Fibroblast of skin of left quadriceps (primary cell): ENCODE measurements at regions not wholly inside any gene's neighbourhood (a gene's known extent, or its start where the extent isn't known, plus 50 kb on each side); places are given as distances from the start of the nearest gene placed in this dataset.
"Not testable (repeated sequence)": the region's sequence is repeated elsewhere in the genome, so short reads cannot be mapped to it uniquely, and the experiment has no call there.

Source experiments
- DNase-seq, 2 experiments: peaks; one replicate each; pipeline ENCODE4 v3.0.0-alpha.2; 2013; ENCODE audit warnings: low read depth in 2 of 2

DNA sequence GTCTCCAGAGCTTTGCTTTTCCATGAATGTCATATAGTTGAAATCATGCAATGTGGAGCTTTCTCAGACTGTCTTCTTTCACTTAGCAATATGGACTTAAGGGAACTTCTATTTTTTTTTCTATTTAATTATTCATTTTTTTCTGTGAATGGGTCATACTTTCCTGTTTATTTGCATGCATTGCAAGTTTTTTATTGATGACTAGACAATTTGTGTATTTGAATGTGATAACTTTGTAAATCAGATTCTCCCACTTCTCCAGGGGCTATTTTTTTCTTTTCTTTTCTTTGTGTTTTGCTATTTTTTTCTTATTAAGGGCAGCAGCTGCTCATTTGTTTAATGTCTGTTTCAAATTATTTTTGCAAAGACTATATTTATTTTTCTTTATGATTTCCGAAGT, 1019.8 kb upstream of the ATXN7L3B start:
- DNase-seq = no peak

DNA sequence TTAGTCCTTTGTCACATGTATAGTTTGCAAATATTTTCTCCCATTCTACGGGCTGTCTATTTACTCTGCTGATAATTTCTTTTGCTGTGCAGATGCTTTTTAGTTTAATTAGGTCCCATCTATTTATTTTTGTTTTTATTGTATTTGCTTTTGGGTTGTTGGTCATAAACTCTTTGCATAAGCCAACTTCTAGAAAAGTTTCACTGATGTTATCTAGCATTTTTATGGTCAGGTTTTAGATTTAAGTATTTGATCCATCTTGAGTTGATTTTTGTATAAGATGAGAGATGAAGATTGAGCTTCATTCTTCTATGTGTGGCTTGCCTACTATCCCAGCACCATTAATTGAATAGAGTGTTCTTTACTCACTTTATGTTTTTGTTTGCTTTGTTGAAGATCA, 1008.4 kb upstream of the ATXN7L3B start:
- no peak for DNase-seq

DNA sequence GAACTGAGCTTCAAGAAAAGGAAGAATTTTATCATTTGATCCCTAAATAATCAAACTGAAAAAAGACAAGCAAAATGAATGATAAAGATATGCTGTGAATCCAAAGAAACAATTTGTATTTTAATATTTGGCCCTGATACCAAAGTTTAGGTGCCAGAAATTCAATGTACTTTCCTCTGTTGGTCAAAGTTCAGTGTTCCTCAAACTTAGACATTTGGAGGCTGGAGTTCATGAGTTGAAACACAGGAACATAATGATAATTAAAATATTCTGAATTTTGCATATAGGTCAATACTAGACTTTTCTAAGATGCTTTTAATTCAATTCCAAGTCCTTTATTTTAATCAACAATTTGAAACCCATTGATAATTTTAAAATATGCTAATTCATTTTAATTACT, 1007.7 kb upstream of the ATXN7L3B start:
- no peak for DNase-seq

DNA sequence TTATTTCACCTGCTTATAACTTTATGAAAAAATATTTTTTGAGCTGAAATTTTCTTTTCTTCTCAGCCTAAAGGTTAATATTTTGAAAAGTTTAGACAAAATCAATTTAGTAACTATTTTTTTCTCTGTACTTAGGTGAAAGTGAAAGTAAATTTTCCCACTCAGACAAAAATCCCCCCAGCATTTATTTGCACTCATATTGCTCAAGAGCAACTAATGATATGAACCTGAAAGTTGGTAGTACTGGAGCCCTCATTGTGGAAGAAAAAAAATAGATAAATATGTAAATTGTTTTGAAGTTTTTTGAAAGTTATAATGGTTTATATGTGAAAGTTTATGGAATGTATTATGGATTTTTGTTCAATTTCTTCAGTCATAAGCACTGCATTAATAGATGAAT, 1005.9 kb upstream of the ATXN7L3B start:
- no peak for DNase-seq

DNA sequence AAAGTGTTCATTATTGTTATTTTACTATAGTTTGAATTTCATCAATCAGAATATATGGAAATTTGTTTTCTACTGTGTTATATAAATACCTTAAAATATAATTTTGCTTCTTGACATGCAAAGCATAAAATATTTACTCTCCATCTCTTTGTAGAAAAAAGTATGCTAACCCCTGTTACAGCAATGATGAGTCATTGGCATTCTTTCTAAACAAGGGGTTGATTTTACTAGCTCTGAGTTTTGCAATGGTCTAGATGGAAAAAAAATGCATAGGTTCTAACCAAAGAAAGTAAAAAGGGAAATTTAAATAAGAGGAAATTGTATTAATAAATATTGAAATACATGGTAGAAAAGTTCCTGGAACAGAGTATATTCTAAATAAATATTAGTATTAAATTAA, 990.2 kb upstream of the ATXN7L3B start:
- DNase-seq = no peak

DNA sequence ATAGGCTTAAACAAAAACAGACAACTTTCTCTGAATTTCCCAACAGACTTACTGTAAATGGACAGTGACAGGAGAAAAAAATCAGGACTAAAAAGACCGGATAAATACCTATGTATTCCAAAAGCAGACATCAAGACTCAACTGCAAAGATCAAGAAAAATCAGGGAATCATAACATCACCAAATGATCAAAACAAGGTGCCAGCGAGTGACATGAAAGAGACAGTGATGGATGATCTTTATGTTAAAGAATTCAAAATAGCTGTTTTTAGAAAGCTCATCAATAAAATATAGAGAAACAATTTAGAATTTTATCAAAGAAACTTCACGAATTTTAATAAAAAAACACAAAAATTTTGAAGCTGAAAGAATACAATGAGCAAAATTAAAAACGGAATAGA, 952.5 kb upstream of the ATXN7L3B start:
- no peak for DNase-seq

DNA sequence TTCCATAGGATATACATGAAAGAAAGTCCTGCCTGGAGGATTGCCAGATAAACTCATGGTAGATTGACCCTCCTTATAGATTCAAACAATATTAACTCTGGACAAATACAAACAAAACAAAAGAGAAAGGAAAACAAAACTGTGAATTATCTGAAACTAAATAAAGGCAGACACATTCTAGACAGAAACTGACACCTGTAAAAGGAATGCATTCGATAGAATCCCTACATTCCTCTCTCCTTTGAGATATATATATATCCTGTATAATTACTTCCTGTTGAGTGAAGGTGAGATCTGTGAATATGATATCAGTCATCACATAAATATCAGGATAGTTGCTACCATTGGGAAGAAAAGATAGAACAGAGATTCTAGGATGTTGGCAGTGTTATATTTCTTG, 948.4 kb upstream of the ATXN7L3B start:
- no peak for DNase-seq

DNA sequence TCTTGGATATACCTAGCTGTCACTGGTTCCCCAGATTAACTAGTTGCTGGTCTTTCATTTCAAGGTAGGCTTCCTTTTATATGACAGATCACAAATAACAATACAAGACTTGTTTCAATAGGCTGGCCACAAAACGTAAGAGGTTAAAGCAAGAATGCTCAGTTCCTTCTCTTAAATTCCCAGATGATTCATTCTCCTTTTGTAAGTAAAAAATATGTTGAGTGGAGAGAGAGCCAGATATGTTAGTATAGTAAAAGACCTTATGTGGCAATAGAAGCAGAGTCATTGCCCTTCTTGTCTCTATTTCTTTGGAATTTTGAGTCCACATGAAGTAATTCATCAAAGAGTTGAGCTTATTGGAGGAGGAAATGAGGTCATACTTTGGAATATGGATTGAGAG, 939.0 kb upstream of the ATXN7L3B start:
- no peak for DNase-seq

DNA sequence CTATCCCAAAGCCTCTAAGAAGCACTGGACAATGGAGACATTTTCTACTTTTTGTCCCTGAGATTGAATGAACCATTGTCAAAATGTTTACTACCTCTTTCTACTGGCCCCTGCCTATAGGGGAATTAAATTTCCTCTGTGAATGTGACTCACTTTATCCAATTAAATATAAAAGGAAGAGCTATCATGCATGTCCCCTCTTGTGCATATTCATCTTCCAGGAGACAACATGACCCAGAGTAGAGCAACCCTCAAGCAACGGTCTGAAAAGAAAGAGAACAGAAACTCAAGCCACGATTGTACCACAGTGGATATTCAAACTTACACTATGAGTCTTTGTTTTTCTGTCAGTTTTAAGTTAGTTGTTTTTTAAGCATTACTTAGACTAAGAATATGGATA, 938.4 kb upstream of the ATXN7L3B start:
- DNase-seq = no peak

DNA sequence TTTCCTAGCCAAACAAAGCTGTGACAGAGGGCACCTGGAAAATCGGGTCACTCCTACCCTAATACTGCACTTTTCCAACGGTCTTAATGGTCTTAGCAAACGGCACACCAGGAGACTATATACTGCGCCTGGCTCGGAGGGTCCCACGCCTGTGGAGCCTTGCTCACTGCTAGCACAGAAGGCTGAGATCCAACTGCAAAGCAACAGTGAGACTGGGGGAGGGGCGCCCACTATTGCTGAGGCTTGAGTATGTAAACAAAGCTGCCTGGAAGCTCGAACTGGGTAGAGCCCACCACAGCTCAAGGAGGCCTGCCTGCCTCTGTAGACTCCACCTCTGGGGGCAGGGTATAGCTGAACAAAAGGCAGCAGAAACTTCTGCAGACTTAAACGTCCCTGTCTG, 931.7 kb upstream of the ATXN7L3B start:
- DNase-seq = not testable (repeated sequence)

DNA sequence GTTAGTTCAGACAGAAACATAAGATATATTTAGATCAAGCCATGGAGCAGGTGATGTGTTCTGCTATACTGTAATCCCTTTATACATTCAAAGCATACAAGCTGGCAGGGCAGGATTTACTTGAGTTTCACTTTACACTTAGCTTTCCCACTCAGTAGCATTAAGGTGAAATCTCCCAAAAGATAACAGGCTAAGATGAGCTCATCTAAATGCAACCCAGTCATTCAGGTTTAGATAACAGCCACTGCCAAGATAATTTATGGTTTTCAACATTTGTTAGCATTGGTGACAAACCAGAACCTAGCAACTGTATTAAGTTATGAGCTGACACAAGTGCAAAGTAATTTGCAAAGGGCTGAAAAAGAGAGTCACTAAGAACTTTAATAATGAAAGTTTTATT, 925.1 kb upstream of the ATXN7L3B start:
- no peak for DNase-seq

DNA sequence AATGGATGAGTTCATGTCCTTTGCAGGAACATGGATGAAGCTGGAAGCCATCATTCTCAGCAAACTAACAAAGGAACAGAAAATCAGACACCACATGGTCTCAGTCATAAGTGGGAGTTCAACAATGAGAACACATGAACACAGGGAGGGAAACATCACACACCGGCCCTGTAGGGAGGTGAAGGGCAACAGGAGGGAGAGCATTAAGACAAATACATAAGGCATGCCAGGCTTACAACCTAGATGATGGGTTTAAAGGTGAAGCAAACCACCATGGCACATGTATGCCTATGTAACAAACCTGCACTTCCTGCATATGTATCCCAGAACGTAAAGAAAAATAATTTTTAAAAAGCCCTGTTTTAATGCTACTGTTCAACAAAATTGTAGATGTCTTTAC, 914.2 kb upstream of the ATXN7L3B start:
- DNase-seq = no peak

DNA sequence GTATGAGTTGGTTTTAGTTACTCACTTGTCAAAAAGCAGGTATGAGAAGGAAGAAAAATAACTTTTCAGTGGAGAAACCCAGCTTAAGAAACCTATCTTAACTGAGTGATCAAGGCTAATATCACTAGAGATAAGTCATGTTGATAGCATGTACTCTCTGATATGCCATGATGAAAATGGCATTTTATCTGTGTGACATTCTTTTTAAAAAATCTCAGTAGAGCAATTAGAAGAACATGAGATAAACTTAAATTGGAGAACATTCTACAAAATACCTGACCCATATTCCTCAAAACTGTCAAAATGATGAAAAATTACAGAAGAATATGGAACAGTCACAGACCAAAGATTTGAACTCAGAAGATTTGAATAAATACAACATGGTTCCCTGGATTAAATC, 912.4 kb upstream of the ATXN7L3B start:
- DNase-seq = no peak

DNA sequence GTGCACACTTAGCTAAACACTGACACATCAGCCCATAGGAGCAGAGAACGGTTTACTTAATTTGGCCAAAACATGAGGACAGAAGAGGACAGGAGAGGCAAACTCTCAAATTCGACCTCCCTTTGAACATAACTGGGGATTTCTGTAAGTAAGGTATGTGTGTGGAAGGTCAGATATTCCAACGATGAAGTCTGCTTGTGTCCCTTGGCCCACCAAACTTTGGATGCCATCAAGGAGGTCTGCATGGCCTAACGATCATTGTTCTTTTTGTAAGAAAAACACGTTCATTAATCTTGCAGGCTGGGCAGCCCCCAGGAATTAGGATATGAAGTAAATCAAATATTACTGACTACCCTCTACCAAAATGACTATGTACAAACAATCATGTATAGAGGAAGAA, 908.5 kb upstream of the ATXN7L3B start:
- no peak for DNase-seq

DNA sequence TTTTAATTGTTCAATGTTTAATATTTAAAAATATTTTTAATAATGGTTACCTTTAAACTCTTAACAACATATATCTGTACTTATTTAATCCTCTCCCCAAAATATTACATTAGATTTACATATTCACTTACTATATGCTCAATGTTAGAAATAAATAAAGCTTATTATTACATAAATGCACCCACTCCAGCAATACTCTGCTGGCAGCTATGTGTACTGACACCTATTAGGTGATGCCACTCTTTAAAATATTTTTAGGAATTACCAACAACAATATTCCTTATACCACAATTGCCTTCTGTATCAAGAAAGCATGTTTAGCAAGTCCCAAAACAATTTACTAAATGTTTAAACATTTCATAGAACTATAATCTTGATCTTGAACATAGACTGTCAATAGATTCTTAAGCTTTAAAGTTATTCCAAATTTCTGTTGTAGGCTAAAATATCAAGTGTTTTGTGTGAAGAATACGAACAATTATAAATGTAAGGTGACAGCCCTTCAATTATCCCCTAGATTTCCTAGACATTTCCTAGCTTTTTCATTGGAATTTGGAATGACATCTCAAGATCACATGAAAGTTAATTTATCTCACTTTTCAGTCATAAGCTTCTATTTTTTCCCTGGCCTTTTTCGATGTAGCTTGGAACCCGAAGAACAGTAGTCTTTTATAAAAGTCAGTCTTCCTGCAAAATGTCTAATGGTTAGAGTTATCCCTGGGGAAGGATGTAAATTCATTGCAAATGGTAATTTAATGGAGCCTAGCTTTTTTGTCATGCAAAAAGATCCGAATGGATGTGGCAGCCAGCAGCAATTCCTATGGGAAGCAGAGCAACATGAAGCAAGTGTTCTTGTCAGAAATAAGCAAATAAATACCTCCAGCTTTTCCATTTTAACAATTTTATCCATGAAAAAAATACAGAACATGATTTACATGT, 907.5 kb upstream of the ATXN7L3B start:
- DNase-seq = no peak

DNA sequence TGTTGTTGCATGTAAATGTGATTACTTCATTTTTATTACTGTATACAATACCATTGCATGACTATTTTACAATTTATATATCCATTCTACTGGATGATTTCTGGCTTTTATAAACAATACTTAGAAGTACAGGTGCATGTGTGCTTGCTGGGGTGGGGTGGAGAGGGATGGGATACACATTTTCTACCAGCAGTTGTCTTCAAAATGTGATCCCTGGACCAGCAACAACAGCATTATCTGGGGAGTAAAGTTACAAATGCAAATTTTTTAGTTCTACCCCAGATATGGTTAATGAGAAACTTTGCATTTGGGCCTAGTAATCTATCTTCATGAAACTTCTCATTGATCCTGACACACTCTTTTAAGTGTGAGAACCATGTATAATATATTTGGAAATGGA, 905.4 kb upstream of the ATXN7L3B start:
- DNase-seq = no peak

DNA sequence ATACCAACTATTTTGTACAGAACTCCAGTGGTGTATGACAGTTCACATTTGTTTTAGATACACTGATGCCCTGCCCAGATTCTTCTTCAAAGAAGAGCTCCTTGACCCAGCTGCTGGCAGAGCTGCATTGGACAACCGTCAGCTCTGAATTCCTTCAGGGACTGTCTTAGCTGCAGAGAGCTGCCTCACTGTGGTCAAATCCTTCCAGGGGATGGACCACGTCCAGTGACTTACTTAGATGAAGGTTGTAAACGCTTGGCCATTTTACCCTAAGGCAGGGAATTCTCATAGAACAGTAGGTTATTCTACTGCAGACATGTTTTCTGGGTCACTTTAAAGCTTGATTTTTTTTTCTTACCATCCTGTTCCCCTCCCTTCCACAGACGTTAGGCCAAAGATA, 905.0 kb upstream of the ATXN7L3B start:
- no peak for DNase-seq

DNA sequence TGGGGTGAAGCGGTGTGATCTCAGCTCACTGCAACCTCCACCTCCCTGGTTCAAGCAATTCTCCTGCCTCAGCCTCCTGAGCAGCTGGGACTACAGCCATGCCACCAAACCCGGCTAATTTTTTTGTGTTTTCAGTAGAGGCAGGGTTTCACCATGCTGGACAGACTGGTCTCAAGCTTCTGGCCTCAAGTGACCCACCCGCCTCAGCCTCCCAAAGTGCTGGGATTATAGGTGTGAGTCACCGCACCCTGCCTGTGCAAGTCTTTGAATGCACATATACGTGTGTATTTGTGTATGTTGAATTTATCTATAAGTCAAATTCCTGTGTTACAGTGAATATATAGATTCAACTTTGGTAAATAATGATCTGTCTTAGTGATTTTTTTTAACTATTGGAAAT, 898.2 kb upstream of the ATXN7L3B start:
- DNase-seq = not testable (repeated sequence)

DNA sequence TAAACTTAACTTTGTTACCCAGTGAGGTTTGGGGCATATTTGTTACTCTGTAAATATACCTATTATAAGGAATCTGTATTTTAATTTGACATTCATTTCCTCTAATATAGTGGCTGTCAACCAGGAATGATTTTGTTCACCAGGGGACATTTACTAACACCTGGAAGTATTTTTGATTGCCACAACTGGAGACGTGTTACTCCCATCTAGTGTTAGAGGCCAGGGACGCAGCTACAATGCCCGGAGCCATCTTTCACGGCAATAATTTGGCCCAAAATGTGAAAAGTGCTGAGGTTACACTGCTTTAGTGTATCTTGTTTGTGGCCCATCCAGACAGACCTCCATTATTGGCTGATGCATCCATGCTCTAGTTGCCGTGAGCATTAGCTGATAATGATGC, 881.3 kb upstream of the ATXN7L3B start:
- DNase-seq = no peak

DNA sequence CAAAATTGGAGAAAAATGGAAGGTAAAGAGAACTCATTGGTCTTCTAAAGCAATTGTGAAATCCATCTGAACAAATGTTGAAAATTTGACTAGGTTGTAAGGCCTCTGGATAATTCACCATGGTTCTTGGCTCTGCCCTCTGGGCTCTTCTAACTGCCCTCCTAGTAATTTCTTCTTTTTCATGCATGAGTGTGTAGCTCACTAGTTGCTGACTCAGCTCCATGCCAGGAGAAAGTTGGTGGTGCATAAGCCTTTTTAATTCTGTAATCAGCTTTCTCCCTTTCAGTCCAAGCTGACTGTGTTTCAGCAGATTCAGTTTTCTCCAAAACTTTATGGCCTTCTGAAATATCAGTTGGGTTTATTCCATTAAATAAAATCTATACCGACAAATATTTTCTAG, 877.8 kb upstream of the ATXN7L3B start:
- DNase-seq = no peak

DNA sequence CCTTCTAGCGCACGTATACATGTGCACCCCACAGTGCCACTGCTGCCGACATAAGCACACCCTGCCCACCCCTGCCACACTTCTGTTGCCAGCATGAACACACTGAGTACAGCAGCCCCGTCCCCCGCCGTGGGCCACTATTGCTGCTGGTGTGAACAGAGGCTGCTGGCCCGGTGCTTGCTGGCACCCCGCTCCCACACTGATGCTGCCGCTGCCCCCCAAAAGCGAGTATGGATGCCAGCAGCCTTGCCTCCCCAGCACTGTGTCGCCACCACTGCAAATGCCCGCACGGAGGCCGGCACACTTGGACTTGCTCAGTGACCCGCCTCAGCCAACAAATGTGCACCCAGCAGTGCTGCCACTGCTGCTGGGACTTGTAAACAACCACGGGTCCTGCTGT, 872.4 kb upstream of the ATXN7L3B start:
- no peak for DNase-seq

DNA sequence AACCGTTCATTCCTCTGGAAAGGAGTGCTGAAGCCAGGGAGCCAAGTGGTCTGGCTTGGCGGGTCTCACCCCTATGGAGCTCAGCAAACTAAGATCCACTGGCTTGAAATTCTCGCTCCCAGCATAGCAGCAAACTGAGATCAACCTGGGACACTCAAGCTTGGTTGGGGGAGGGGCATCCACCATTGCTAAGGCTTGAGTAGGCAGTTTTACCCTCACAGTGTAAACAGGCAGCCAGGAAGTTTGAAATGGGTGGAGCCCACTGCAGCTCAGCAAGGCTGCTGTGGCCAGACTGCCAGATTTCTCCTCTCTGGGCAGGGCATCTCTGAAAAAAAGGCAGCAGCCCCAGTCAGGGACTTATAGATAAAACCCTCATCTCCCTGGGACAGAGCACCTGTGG, 866.1 kb upstream of the ATXN7L3B start:
- DNase-seq = not testable (repeated sequence)

DNA sequence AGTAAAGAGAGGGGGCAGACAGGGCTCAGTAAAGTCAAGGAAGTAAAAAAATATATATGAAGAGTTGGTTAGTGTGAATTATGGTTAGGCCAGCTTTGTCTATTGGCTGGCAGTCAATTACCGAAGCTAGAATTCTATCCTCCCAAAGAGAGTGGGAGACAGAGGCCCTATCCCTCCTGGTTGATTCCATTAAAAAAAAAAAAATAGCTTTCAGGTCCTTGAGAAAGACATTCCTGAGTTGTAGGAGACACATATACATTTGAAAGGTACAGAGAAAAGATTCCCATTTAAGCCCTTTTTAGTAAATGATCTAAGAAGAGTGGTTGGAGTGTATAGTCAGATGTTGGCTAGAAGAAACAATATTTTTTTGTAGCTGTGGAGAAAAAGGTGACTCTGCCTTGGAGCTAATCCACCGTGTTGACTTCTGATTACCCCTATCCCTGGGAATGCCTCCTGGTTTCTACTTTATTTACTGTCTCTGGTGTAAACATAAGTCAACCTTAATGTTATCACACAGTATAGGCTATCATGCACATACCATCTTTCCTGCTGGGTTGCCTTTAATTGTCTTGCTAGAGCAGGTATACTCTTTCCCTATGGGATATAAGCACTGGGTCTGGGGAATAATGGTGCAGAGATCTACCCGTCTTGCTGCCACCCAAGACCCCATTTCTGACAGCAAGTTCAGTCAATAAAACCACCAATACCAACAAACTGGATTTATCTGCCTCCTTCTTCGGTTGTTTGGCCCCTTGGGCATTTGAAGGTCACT, 859.9 kb upstream of the ATXN7L3B start:
- no peak for DNase-seq
